ENCODE measurements at regions not wholly inside any gene's neighbourhood (a gene's known extent, or its start where the extent isn't known, plus 50 kb on each side); places are given as distances from the start of the nearest gene placed in this dataset.

GRCh38 chr15:47410247-47410646 is 307.1 kb upstream of the SEMA6D start:
- TF ChIP-seq FOXP2 (optimal IDR thresholded peaks at IDR 0.05; ENCODE audit: borderline replicate concordance, extremely low read depth, extremely low read length, insufficient read depth) (no peak), TAF1 (IDR thresholded peaks at IDR 0.05; ENCODE audit: borderline replicate concordance, insufficient read depth, low read length) (no peak)

- no peak for TF ChIP-seq FOXP2 (optimal IDR thresholded peaks at IDR 0.05; ENCODE audit: borderline replicate concordance, extremely low read depth, extremely low read length, insufficient read depth)
- TF ChIP-seq SIN3A (IDR thresholded peaks at IDR 0.05; ENCODE audit: borderline replicate concordance, insufficient read depth, low read length): no peak
- no peak for TF ChIP-seq REST (IDR thresholded peaks at IDR 0.05; ENCODE audit: insufficient read depth in 1 of 2, low read depth in 2 of 2, low read length in 2 of 2)
- TF ChIP-seq POLR2AphosphoS5 (IDR thresholded peaks at IDR 0.05; ENCODE audit: low read depth, low read length): no peak
- TF ChIP-seq TAF1 (IDR thresholded peaks at IDR 0.05; ENCODE audit: borderline replicate concordance, insufficient read depth, low read length): no peak
These were observed 305.6 kb upstream of the SEMA6D start for GRCh38 chr15:47411733-47412132.

- TF ChIP-seq FOXP2 (optimal IDR thresholded peaks at IDR 0.05; ENCODE audit: borderline replicate concordance, extremely low read depth, extremely low read length, insufficient read depth) (no peak), REST (IDR thresholded peaks at IDR 0.05; ENCODE audit: insufficient read depth in 1 of 2, low read depth in 2 of 2, low read length in 2 of 2) (no peak), TAF1 (IDR thresholded peaks at IDR 0.05; ENCODE audit: borderline replicate concordance, insufficient read depth, low read length) (no peak), POLR2AphosphoS5 (IDR thresholded peaks at IDR 0.05; ENCODE audit: low read depth, low read length) (no peak), SIN3A (IDR thresholded peaks at IDR 0.05; ENCODE audit: borderline replicate concordance, insufficient read depth, low read length) (no peak)
These were observed 305.2 kb upstream of the SEMA6D start for GRCh38 chr15:47412136-47412535.

- TF ChIP-seq SIN3A (IDR thresholded peaks at IDR 0.05; ENCODE audit: borderline replicate concordance, insufficient read depth, low read length) (no peak), REST (IDR thresholded peaks at IDR 0.05; ENCODE audit: insufficient read depth in 1 of 2, low read depth in 2 of 2, low read length in 2 of 2) (no peak), FOXP2 (optimal IDR thresholded peaks at IDR 0.05; ENCODE audit: borderline replicate concordance, extremely low read depth, extremely low read length, insufficient read depth) (no peak), POLR2AphosphoS5 (IDR thresholded peaks at IDR 0.05; ENCODE audit: low read depth, low read length) (no peak), TAF1 (IDR thresholded peaks at IDR 0.05; ENCODE audit: borderline replicate concordance, insufficient read depth, low read length) (no peak)
These were observed 304.5 kb upstream of the SEMA6D start for GRCh38 chr15:47412802-47413201.

- TF ChIP-seq TAF1 (IDR thresholded peaks at IDR 0.05; ENCODE audit: borderline replicate concordance, insufficient read depth, low read length): no peak
- no peak for TF ChIP-seq SIN3A (IDR thresholded peaks at IDR 0.05; ENCODE audit: borderline replicate concordance, insufficient read depth, low read length)
- no peak for TF ChIP-seq FOXP2 (optimal IDR thresholded peaks at IDR 0.05; ENCODE audit: borderline replicate concordance, extremely low read depth, extremely low read length, insufficient read depth)
- TF ChIP-seq POLR2AphosphoS5 (IDR thresholded peaks at IDR 0.05; ENCODE audit: low read depth, low read length): no peak
- TF ChIP-seq REST (IDR thresholded peaks at IDR 0.05; ENCODE audit: insufficient read depth in 1 of 2, low read depth in 2 of 2, low read length in 2 of 2): no peak
These were observed 303.1 kb upstream of the SEMA6D start for GRCh38 chr15:47414207-47414606.
